Stimulated activated naive CD4-positive, alpha-beta T cell (primary cell): ENCODE measurements at regions not wholly inside any gene's neighbourhood (a gene's known extent, or its start where the extent isn't known, plus 50 kb on each side); places are given as distances from the start of the nearest gene placed in this dataset.
"Not testable (repeated sequence)": the region's sequence is repeated elsewhere in the genome, so short reads cannot be mapped to it uniquely, and the experiment has no call there.

Source experiments
- DNase-seq, 6 experiments: peaks; one replicate each; lab custom pipeline; 2025; lab: John Stamatoyannopoulos, UW

DNA sequence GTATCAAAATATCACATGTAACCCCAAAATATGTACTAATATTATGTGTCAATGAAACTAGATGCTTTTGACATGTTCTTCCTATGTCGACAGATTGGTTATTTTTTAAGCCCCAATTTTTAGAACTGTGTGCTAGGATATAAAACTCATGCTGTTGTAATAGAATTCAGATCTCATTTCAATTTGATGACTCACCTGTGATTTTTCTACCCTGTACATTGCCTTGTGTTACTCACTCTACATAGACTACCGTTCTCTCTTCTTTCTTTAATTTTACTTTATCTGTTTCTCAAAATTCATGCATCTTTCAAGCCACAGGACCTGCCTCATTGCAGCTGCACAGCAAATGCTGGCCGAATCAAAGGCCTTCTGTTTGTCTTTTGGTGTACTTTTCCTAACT lies 284.5 kb downstream of the MAT2B start:
- no peak for DNase-seq

DNA sequence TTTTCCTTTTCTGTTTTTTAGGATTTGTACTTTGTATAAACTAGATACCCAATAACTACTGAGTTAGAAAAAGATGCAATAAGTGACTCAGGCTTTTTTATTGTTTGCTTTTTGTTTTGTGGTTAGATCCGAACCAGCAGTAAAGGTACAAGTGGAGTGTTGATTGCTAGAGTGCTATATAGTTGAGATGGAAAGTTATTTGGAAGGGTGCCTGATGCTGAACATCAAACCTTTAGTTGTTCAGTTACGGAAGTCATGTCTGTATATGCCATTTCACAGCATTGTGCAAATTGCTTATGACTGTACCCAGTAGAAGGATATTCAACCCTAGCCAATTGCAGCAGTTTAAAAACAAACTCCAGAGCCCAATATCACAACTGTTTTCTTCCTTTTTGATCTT lies 285.1 kb downstream of the MAT2B start:
- DNase-seq: no peak

DNA sequence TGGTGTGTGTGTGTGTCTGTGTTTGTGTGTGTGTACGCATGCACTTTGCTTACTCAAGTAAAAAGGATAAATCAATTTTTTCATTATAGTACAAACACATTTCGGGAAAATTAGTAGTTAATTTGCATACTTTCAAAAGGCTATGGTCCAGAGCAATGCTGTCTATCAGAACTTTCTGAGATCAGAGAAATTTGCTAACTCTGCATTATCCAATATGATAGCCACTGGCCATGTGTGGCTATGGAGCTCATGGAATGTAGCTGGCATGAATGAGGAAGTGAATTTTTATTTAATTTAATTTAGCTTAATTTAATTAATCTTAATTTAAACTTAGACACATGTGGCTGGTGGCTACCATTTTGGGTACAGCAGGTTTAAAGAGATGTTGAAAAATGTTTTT lies 289.6 kb downstream of the MAT2B start:
- DNase-seq: no peak

DNA sequence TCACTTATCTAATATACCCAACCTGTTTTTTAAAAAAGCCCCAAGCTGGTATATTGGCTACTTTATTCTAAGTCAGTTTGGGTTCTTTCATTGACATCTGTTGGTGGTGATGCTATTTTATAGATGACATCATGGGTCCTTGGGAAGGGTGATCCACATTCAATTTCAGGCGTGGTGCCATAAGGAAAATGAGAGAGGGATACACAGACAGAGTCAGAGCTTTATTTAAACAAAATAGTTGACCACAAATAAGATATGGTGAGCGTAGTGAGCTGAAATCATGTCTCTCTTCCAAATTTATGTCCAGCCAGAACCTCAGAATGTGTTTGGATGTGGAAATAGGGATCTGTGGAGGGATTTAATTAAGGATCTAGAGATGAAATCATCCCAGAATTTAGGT lies 302.4 kb downstream of the MAT2B start:
- no peak for DNase-seq

DNA sequence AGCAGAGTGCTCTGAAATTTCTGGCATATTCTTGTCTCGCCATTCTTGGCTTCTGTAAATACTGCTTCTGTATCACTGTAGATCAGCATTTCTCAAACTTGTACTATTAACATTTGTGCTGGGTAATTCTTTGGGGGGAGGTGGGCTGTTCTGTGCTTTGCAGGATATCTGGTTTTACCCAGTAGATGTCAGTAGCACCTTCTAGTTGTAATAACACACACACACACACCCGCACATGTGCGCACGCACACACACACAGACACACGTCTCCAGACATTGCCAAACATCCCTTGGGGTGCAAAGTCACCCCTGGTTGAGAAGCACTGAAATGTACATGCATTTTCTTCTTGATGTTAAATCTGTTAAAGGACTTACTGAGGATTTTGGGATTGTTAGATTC lies 304.1 kb downstream of the MAT2B start:
- no peak for DNase-seq

DNA sequence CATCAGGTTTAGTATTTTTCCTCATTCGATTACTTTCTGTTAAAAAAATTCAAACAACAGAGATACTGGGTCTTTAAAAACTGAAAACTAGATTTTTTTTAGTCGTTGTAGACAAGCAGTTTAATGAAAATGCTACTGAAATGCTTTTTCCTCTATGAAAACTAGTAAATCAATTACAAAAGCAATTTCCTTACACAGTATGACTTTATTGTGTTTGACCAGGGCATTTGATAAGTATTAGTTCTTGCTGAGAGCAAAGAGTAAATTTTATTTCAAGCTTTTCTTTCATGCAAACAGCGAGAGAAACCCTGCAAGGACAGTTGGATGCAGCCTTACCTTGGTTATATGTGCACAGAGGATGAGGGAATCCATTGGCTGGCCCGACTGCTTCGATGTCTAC lies 308.5 kb downstream of the MAT2B start:
- no peak for DNase-seq

DNA sequence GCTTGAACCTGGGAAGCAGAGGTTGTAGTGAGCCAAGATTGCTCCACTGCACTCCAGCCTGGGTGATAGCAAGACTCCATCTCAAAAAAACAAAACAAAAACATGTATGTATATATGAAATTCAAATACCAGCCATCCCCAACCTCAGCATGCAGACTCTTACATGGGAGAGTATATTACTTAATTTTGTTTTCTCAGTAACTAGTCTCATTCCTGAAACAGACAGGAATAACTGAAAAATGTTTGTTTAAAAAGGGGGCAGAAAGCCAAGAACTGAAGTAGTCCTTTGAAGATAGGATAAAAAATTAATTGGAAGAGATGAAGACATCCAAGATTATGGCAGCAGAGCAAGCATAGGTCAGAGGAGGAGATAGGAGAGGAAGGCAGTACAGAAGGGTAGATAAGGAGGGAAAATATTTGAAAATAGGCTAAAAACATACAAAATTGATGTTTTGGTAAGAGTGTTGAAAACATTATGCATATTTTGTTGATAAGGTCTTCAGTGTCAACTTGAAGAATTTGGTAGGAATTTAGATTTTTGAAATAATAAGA lies 309.9 kb downstream of the MAT2B start:
- DNase-seq: no peak

DNA sequence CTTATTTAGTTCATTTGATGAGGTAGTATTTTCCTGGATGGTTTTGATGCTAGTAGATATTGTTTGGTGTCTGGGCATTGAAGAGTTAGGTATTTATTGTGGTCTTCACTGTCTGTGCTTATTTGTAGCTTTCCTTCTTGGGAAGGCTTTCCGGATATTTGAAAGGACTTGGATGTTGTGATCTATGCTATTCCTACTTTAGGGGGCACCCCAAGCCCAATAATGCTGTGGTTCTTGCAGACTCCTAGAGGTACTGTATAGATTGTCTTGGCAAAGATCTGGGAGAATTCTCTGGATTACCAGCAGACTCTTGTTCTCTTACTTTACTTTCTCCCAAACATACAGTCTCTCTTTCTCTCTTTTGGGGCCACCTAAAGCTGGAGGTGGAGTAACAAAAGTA lies 315.7 kb downstream of the MAT2B start:
- DNase-seq: no peak

DNA sequence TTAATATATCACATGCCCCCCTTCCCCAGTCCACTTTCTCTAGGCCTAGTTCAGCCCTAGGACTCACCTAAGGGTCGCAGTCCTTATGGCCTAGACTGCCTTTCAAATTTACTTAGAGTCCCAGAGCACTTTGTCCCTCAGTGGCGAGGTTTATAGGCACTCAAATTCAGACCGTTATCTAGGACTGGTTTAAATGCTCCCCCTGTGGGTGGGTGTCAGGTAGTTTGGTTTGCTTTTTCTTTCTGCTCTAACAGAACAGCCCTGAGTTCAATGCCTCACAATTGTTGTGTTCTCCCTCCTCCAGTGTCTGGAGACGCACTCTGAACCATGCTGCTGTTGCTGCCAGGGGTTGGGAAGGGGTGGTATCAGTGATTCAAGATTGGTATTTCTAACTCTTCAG lies 317.1 kb downstream of the MAT2B start:
- DNase-seq: no peak

DNA sequence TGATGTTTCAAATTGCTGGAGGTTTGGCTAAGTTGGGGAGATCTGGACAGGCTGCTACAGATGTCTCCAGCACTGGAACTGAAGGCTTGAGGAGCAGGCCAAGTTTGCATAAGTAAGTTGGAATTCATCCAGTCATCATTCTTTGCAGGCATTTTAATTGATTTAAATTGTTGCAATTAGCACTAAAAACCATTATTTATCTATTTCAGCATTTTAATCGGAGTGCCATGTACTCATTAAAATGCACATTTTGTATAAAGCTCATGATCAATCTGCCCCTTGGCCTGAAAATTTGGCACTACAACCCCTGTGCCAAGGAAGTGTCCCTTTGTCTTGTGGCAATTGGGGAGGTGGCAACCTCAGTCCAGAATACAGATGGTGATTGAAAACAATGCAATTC lies 320.2 kb downstream of the MAT2B start:
- DNase-seq: no peak

DNA sequence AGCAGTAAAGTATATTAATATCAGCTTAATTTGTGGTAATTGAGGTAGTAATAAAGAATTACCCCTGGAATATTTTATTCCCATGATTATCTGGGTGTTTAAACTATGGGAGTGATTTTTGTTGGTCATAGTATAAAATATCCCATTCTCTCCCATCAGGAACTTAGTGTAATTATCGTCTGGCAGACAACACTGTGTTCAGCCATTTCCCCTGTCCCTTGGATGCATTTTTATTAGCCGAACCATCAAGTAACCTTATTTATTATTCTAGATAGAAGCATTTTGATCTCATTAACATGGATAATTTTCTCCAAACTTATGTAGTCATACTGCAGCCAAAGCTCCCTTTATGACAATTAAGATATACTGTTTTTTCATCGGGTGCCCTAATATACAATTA lies 320.8 kb downstream of the MAT2B start:
- no peak for DNase-seq

DNA sequence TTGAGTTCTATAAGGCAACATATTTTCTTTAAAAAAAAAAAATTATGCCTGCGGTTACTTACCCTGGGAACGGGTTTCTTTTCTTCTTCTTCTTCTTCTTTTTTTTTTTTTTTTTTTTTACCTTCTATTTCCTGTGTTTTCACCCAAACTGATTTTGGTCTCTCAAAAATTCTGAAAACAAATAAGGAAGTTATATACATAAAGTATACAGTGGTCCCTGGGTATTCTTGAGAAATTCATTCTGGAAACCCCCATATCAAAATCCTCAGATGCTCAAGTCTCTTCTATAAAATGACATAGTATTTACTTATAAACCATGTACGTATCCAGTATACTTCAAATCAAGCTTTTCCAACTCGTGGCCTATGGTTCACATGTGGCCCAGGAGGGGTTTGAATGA lies 326.7 kb downstream of the MAT2B start:
- DNase-seq: no peak

DNA sequence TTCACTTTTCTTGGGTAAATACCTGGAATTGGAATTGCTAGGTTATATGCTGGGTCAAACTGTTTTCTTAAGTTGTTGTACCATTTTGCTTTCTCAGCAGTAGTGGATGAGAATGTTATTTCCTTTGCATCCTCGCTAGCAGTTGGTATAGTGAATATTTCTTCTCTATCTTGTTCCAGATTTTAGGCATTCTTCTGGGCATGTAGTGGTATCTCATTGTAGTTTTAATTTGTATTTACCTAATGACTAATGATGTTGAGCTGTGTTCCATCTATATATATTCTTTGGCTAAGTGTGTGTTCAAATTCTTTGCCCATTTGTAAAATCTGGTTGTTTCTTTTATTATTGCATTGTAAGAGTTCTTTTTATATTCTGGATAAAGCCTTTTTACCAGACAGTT lies 333.3 kb downstream of the MAT2B start:
- DNase-seq: no peak

DNA sequence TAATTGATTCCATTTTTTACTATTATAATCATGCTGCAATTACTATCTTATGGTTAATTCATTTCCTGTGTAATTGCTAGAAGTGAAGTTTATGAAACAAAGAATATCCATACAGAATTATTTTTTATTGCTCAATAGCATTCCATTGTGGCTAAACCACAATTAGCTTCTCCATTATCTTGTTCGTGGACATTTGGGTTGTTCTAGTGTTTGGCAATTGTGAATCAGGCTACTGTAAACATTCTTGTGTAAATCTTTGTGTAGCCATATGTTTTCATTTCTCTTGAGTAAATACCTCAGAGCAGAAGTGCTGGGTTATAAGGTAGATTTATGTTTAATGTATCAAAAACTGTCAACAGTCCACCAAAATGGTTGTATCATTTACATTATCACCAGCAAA lies 341.1 kb downstream of the MAT2B start:
- no peak for DNase-seq

DNA sequence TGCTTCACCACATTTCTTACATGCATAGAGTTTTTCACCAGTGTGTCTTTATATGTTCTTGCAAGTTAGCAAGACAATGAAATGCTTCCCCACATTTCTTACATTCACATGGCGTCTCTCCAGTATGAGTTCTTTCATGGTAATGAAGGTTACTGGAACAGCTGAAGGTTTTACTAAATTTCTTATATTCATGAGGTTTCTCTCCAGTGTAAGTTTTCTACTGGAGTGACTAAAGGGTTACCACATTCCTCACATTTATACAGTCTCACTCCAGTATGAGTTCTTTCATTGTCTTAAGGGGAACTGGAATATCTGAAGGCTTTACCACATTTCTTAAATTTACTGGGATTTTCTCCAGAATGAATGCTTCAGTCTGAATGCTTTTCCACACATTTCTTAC lies 350.3 kb downstream of the MAT2B start:
- no peak for DNase-seq

DNA sequence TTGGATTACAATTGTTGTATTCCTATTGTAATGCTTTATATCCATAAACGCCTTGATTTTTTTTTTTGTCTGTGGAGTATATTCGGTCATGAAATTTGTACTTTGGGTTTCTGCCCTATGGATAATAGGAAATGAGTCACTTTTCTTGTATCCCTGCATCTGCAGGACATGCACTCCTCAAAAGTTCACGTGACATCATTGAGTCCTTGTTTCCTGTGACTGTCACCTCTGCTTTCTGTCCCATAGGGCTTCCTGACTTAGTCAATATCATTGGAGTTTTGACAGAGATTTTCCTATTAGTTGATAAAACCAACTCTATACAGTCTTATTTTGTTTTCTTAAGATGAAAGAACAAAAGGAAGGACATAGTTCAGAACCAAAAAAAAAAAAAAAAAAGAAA lies 356.3 kb downstream of the MAT2B start:
- DNase-seq: no peak

DNA sequence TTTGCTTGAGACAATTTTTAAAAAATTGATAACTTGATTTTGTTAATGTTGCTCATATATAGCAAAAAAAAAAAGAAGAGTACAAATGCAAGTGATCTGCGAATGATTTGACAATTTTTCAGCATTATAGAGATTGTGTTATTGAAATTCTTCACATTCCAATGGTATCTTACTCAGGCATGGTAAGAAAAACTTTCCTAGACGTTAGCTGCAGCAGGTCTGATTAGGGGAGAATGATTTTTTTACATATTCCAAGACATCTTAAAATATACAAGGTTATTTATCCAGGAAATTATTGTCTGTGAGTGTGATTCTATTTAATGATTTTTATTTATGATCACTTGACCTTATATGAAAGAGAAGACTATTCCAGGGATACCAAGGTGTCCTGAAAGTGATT lies 361.9 kb downstream of the MAT2B start:
- DNase-seq: no peak

DNA sequence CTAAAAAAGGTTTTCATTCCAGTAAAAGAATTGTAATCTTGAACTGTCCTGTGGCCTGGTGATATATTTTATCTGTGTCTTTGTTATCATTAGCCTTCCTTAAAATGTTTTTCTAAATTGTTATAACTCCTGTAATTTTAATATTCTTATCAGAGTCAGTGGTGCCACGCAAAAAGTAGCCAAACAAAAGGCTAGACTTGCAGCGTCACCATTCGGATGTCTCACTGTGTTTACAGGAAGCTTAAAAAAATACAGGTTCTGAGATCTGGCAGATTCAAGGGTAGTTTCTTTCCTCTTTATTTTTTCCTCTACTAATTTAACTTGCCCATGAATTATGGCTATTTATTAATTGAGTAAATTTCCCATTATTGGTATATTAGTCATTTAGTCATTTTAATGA lies 362.3 kb downstream of the MAT2B start:
- DNase-seq: no peak

DNA sequence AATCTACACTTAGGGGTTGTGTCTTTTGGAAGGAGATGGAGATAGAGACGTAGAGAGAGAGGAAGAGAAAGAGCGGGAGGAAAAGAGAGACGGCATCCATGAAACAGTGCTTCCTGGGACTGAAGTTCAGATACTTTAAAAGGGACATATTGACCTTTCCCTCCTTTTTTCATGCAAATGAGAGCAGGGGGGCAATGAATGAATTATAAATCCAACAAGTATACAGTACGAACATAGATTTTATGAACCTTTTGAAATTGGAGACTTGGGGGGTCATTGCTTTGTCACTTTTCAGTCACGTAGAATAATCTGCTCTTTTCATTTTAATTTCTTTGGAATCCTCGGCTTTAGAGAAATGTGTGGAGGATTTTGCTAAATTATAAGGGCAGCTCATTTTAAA lies 364.2 kb downstream of the MAT2B start:
- no peak for DNase-seq

DNA sequence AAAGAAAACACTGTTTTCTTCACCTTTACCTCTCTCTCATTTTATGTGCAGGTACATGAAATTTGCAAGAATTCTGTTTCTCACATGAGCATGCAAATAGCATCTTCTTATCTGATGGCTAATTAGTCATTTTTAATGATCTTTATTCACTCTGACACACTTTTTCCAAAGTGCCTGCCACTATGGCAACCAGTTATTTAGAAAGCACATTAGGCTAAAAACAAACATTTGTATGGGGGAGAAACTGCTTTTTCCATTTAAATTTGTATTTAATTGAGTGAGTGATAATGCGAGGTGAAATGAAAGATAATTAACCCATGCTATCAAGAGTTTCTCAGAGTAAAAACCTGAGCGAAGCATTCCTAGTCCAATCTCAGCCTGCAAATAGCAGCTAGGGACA lies 365.0 kb downstream of the MAT2B start:
- no peak for DNase-seq

DNA sequence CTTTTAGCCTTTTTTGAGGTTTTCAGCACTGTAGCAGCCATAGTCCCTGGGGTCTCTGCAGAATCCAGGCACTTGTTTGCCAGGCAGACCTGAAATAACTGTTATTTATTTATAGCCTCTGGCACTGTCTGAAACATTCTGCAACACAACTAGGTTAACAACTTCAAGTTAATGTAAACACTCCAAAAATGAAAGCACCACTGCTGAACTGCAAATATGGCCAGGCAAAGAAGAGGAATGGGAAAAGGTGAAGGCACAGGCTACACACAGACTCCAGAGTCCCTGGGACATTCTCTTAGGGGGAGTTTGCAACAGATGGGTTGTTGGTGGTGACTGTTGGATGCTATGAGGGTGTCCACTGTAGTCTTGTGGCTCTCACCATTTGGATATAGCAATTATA lies 369.0 kb downstream of the MAT2B start:
- no peak for DNase-seq

DNA sequence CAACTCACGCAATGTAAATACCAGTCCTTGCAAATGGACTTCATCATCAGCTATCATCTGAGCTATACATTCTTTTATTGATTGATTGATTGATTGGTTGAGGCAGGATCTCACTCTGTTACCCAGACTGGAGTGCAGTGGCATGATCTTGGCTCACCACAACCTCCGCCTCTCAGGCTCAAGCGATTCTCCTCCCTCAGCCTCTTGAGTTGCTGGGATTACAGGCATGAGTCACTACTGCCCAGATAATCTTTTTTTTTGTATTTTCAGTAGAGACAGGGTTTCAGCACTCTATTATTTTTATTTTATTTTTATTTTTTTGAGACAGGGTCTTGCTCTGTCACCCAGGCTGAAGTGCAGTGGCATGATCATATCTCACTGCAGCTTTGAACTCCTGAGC lies 369.5 kb downstream of the MAT2B start:
- not testable (repeated sequence) for DNase-seq

DNA sequence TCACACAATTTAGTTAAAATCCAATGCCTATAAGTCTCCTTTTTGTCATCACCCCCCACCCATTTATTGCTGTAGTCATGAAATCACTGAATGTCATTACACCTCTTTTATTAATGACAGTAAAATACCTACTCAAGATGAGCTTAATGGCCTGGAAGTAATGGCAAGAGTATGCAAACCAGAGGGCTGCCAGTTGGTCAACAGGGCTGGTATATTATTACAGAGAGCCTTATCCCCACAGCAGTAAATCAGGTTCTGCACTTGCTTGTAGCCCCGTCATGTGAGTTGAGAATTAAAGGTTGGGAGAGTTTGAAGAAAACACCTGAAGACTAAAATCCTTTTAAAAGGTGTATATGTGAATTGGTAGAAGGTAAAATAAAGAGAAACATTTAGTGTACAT lies 372.4 kb downstream of the MAT2B start:
- DNase-seq: no peak

DNA sequence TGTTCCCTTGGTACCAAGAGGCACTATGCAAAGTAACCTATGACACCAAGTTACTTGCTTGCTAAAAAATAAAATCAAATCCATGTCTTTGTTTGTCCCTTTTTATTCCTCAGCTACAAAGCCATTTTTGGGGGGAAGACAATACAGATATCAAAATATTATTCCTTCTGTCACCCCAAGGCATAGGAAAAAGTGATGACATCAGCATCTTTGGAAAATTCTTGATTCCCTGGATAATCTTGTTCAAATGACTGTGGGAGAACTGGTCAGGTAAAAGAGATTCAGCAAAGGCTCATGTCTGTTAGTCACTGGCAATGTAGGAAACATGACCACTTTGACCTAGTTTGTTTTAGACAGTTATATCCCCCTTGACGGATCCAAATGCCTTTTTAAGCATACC lies 373.1 kb downstream of the MAT2B start:
- no peak for DNase-seq

DNA sequence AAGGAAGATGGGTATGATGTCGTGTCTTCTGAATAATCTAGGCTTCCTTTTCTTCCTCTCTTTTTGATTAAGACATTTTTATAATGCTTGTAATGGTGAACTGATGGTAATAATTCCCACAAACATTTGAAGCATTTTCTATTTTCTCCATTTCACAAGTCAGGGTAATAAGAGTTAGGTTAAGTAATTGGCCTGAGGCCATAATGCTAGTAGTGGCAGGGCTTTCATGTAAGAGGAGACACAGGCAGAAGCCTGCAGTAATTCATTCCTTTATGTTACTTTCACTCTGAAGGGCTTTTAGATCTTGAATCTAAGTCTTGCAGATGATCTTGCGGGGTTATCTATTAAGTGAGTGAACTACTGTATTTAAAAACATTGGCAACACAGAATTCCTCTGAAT lies 374.9 kb downstream of the MAT2B start:
- no peak for DNase-seq
